IMR-90 (cell line): ENCODE measurements at regions not wholly inside any gene's neighbourhood (a gene's known extent, or its start where the extent isn't known, plus 50 kb on each side); places are given as distances from the start of the nearest gene placed in this dataset.

ENCODE experiments used
- CHD1 ChIP-seq: IDR thresholded peaks from 2 replicates; pipeline ENCODE4 v1.6.1; 2012; ENCODE audit warnings: low read depth, low read length, improper control_type of control experiment
- CTCF ChIP-seq: conservative IDR thresholded peaks from 2 replicates; pipeline ENCODE4 v1.5.1; 2012; ENCODE audit warnings: mild to moderate bottlenecking, low read depth, low read length, improper control_type of control experiment
- MAZ ChIP-seq: IDR thresholded peaks from 2 replicates; pipeline ENCODE4 v1.6.1; 2012; ENCODE audit warnings: low read depth, mild to moderate bottlenecking, low read length, improper control_type of control experiment, moderate library complexity, borderline replicate concordance
- MXI1 ChIP-seq: IDR thresholded peaks from 2 replicates; pipeline ENCODE4 v1.6.1; 2012; ENCODE audit warnings: low read depth, mild to moderate bottlenecking, low read length, moderate library complexity, borderline replicate concordance
- NFE2L2 ChIP-seq: fragments of 150-350 bp; IDR thresholded peaks from 2 replicates; pipeline ENCODE4 v1.6.1; 2016; ENCODE audit warnings: low read depth, mild to moderate bottlenecking, low read length
- POLR2A ChIP-seq: IDR thresholded peaks from 2 replicates; pipeline ENCODE4 v1.6.1; 2012; ENCODE audit warnings: mild to moderate bottlenecking, low read depth, low read length
- RAD21 ChIP-seq: IDR thresholded peaks from 2 replicates; pipeline ENCODE4 v1.6.1; 2012; ENCODE audit warnings: low read length, improper control_type of control experiment
- RFX5 ChIP-seq: IDR thresholded peaks from 2 replicates; pipeline ENCODE4 v1.8.0; 2012; ENCODE audit warnings: low read depth, mild to moderate bottlenecking, low read length, moderate library complexity
- SMC3 ChIP-seq: fragments of 150-350 bp; IDR thresholded peaks from 2 replicates; pipeline ENCODE4 v1.6.1; 2016; ENCODE audit warnings: low read depth, mild to moderate bottlenecking, antibody characterized with exemption, low read length, moderate library complexity
- USF2 ChIP-seq: fragments of 150-350 bp; IDR thresholded peaks from 2 replicates; pipeline ENCODE4 v1.6.1; 2017; ENCODE audit warnings: mild to moderate bottlenecking, antibody characterized with exemption, low read length, low read depth

- TF ChIP-seq CTCF (no peak), MXI1 (no peak), MAZ (no peak), RFX5 (no peak), SMC3 (no peak), USF2 (no peak), POLR2A (no peak), NFE2L2 (no peak), RAD21 (no peak), CHD1 (no peak)
These were observed 351.2 kb upstream of the AKR1E2 start for GRCh38 chr10:4474829-4475228.
